Thyroid gland (tissue), 4 donors: ENCODE measurements at regions not wholly inside any gene's neighbourhood (a gene's known extent, or its start where the extent isn't known, plus 50 kb on each side); places are given as distances from the start of the nearest gene placed in this dataset.

Source experiments
- CTCF ChIP-seq, 6 experiments: fragments of 200-600 bp in 3 of 6; fragments of 450-650 bp in 3 of 6; sonication (generic) in 3 of 6; IDR thresholded peaks; one replicate each; pipeline ENCODE4 v1.5.1; 2016 to 2019; ENCODE audit warnings: antibody characterized with exemption in 6 of 6, mild to moderate bottlenecking in 2 of 6, inconsistent platforms in 1 of 6, moderate library complexity in 1 of 6
- POLR2A ChIP-seq, 2 donors: fragments of 450-650 bp; IDR thresholded peaks; one replicate each; pipeline ENCODE4 v1.6.1; 2017; ENCODE audit warnings: antibody characterized with exemption in 2 of 2, mild to moderate bottlenecking in 2 of 2, moderate library complexity in 1 of 2

GRCh38 chr9:126033956-126034355 is 286.8 kb downstream of the PBX3 start:
- TF ChIP-seq CTCF (IDR thresholded peaks at IDR 0.05) (no peak), POLR2A (IDR thresholded peaks at IDR 0.05) (no peak)
